ENCODE measurements at regions not wholly inside any gene's neighbourhood (a gene's known extent, or its start where the extent isn't known, plus 50 kb on each side); places are given as distances from the start of the nearest gene placed in this dataset.
"Not testable (repeated sequence)": the region's sequence is repeated elsewhere in the genome, so short reads cannot be mapped to it uniquely, and the experiment has no call there.

DNA sequence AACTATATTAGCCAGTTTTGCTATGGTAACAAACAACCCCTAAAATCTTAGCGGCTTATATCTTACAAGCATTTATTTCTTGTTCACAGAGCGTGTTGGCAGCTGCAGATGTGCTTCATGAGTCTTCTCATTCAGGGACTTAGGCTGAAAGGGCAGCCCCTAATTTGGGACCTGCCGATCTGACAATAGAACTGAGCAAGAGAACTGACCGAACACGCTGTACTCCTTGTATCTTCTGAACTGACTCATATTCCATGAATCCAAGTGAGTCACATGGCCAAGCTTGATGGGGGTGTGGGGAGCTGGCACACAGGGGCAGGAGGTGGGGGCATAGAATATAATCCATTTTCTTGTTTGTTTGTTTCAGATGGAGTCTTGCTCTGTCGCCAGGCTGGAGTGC lies 481.7 kb upstream of the CADM1 start:
- DNase-seq, result no peak

DNA sequence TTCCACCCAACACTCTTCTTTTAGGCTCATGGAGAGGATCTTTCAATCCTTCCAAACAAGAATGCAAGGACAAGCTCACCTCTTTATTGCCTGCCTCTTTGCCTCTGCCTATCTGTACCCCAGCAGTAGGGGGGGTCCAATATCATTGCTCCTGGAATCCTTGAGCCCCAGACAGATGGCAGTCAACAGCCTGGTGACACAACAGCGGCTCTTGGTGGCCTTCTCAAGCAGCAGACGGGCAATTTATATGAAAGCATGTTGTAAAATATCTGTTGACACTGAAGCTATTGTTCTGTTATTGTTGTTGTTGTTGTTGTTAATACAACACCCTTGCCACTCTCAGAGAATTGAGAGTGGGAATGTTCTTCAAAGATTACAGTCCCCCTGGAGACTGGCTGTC lies 480.0 kb upstream of the CADM1 start:
- DNase-seq, result no peak

DNA sequence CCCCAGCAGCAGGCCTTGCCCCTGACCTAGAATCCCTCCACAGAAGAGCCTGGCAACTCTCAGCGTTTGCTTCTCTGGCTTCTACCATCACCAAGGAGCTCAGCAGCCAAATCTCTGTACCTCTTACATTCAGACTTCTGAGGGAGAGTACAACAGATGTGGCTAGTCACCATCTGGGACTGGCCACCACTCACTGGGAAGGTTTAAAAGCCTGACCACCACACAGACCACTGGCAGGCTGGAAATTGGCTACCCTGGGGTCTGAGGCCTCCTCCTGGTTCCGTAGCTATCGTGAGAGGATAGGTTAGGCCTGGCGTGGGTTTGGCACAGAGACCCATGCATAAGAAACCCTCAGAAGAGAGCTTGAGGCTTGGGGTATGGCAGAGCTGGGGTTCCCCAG lies 478.5 kb upstream of the CADM1 start:
- no peak for DNase-seq

DNA sequence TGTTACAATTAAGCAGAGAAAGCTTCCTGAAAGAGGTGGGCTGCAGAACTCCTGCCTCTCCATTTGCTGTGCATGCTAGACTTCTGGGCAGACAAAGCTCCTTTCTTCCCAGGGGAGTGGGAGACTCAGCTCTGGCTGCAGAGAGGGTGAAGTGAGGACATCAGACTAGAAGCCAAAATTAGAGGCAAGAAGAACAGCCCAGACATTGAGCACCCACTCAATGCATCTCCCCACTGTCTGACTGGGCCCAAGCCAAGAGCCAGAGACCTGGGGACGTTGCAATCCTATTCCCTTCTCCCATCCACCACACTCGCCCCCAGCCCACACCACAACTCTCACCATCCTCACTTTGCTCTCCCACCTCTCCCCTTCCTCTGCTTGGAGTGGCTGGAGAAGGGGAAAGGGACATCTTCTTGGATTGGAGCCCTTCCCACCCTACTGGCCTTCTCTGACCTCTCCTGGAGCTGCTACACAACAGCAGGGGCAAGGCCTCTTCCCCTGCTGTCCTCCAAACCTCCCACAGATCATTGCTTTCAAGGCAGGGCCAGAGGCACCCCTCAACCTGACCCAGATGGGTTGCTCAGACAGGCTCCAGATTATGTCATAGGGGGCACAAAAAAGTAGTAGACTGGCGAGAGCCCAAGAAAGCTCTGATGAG lies 477.7 kb upstream of the CADM1 start:
- no peak for DNase-seq

DNA sequence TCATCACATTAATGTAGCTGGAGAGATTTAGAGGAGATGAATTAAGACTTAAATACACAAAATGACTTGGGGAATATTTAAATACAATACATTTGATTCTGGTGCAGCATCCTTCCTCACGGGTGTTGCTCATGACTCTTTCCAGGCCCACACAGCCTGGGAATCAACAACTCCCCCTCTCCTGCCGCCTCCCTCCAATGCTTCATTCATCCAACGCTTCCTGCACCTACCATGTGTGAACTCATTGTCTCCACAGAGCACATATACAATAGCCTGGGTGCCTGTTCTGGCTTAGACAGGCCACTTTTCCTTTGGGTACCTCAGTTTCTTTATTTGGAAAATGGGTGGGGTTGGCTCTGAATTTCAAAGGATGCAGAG lies 476.9 kb upstream of the CADM1 start:
- no peak for DNase-seq

DNA sequence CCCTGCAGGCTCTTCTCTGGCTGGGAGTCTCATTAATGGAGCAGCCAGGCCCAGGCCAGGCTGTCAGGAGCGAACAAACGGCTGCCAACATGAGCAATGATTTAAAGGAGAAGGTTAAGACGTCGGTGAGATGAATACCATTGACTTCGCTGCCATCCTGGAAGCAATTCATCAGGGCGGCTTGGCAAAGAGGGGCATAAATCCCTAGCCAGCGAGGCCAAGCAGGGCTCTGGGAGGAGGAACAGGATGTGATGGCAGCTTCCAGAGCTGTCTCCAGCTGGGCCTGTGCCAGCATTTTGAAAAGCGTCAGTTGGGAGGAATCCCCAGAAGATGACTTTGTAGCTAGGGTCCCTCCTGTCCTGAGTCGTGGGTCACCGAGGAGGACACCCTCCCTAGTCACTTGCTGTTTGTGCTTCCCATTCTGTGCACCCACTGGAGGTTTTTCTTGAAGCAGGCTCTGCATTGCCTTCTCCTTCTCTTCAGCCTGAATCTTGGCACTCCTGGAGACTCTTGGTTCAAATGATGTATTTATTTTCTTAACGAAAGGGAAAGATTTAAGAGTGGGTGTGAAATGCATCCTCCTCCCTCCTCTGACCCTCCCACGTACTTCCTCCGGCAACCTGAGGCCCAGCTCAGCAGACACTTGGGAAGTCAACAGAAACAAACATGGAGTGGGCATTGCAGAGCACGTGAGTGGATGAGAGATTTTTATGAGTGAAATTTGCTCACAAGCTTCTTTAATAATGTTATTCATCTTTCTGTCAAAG lies 476.3 kb upstream of the CADM1 start:
- no peak for DNase-seq

DNA sequence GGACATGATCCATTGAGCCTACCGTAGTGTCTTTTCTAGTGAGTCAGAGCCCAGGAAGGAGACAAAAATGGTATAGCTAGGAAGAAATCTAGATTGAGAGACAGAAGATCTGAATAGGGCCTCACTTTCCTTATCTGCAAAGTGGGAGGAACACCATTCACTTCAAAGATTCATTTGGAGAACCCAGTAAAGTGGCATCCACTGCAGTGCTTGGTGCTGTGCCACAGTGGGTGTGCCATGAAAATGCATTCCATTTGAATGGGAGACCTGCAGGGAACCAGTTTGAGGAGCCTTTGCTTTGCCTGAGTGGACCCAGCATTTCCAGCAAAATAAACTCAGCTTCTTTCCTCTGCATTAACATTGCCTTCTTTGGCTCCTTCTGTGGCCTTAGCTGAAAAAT lies 470.5 kb upstream of the CADM1 start:
- no peak for DNase-seq

DNA sequence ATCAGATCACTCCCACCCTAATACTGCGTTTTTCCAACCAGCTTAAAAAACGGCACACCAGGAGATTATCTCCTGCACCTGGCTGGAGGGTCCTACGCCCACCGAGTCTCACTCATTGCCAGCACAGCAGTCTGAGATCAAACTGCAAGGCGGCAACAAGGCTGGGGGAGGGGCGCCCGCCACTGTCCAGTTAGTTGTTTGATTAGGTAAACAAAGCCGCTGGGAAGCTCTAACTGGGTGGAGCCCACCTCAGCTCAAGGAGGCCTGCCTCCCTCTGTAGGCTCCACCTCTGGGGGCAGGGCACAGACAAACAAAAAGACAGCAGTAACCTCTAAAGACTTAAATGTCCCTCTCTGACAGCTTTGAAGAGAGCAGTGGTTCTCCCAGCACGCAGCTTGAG lies 463.0 kb upstream of the CADM1 start:
- not testable (repeated sequence) for DNase-seq

DNA sequence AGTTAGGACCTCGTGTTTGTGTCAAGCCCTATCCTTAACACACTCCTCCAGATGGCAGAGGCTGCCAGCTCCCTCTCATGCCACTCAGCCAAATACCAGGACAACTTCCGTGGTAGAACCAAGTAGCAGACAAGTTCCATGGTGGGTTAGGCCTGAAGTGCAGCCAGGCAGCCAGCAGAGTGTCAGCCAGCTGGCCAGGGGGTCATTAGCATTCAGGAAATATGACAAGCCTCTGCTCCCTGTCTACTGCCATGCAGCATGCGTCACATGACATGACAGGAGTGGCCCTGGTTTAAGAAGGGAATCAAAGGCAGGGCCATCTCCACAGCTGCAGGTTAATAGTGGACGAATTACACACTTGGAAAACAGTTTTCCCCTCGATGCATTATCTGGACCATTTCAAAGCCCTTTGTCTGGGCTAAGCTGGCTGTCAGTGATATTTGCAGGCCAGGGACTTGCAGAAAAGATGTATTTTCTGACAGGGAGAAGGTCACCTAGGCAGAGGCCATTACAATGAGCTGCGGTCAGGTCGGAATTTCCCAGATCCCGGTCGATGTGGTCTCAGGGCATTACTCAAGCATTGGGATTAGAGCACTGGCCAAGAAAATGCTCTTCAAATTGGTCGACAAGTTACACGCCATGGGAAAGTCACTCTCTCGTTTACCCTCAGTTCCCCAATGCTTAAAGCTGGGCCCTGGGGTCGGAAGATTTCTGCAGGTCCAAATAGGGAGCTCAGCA lies 461.7 kb upstream of the CADM1 start:
- DNase-seq, result no peak

DNA sequence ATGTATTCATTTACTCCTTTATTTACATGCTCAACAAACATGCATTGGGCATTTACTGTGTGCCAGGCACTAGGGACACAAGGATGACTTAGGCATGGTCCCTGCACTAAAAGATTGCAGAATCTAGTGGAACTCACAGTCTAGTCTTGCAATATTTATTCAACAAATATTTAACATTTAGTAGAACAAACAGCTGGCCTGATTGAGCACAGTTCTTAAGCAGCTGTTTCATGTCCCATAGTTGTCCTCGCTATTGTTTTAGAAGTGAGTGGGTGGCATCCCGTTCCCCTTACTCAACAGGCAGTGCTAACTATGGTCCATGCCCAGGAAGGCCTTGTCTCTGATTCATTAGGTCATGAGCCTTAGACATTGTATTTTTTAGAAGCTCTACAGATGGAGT lies 459.9 kb upstream of the CADM1 start:
- DNase-seq, result no peak

DNA sequence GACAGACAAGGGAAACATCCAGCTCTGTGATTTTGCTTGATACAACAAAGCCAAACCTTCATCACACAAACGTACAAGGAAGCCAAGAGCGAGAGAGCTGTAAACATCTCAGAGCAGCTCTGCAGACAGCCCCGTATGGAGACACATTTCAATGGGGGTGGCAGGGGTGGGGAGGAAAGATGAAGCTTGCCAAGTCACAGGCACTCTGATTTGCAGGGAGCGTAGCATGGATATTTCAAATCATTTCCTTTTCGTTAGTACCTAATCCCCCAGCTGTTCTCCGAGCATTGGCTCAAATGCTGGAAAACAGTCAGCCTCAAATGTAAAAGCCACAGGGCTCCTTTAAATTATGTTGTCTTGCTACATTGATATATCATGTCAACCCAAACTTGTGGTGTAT lies 458.9 kb upstream of the CADM1 start:
- DNase-seq, result no peak

DNA sequence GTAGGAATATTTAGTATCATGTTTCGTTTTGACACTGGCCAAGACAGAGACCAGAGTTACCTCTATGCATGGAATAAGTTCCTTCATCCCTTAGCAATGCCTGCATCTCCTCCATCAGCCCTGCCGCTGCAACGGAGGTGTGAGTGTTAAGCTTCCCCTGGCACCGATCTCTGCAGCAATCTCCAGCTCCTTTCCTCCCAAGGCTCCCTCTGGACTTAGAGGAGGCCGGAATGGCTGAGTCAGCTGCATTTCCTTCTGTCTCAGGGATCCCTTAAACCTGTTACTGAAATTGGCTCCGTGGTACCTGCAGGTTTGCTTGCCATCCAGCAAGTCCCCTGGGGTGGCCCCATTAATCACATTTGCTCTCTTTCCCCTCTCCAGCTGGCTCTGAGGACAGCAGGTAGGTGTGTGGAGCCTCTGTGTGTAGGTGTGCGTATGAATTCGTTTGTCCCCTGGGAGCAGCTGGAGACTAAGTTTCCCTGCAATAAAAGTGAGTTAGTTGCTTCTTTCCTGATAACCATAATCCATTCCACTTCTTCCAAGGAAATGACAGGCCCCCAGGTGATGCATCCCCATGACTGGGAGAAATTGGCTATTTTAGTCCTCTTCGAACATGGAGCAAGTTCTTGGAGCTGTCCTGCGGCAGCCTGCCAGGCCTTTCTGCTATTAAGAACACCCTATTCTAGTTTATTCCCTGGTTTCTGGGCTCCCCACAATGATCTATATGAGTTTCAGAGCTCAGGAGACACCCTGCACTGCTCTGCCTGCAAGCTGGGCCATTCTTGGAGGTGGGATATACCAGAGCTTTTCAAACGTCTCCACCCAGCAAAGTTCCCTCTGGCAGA lies 457.2 kb upstream of the CADM1 start:
- DNase-seq, result no peak

DNA sequence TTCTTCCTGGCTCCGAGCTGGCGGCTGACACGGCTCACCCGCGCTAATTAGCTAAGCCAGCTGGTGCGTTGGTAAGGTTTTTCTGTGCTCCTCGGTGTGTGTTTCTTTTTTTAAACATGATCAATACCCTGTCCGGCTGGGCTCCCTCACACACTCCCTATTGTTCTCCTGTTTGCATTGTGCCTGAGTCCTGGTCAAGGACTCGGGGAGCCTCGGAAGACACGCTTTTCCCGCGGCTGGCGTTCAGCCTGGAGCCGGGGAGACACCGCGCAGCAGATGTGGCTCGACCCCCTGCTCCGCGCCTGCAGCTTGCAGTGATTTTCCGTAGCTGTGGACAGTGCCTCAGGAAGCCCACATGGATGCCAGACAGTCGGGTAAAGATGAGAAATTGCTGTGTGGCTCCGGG lies 454.9 kb upstream of the CADM1 start:
- DNase-seq, result no peak

DNA sequence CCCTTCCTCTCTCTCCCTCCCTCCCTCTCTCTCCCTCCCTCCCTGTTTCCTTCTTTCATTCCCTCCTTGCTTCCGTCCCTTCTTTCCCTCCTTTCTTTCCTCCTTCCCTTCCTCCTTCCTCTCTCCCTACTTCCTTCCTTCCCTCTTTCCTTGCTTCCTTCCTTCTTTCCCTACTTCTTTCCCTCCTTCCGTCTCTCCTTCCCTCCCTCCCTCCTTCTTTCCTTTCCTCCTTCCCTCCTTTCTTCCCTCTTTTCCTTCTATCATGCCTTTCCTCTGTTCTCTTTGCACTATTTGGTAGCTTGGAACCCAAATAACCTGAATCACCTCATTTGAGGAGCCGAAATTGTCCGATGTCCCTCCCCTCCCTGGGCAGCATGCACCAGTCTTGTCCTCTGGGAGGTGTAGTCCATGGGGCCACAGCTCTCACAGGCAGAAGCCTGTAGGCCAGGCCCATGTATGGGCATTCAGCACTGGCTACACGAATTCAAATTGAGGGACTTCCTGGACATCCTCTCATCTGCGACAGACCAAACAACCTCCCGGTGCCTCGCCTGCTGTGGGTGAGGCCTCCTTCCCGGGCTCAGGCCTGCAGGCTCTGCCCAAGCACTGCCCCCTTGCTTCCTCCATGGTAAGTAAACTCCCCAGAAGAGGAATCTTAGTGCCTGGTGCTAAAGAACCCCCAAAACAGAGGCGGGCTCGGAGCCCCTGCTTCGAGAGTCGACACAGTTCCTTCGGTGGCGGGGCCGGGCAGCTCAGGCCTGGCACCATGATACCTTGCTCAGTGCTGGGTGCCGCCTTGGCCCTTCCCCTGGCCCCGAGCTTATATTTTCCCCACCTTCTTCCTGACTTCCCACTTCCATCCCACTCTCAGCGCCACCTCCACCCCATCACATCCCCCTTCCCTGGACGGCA lies 454.1 kb upstream of the CADM1 start:
- DNase-seq, result no peak

DNA sequence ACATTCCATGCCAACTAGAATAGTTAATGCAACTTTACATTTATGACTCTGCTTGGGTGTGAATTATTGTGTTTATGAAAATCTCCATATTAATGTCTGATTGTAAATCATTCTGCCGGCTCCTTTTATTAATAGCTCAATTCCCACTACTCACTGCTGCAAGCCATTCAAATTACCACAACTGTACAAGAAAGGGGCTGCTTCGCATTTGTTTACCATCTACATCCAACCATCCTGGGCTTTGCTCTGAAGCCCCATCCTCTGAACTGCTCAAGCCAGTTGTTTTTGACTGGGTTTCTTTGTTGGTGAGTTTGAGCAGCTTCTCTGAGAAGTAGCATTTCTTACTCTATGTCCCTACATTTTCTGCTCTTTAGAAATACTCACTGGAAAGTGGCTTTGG lies 451.6 kb upstream of the CADM1 start:
- no peak for DNase-seq

DNA sequence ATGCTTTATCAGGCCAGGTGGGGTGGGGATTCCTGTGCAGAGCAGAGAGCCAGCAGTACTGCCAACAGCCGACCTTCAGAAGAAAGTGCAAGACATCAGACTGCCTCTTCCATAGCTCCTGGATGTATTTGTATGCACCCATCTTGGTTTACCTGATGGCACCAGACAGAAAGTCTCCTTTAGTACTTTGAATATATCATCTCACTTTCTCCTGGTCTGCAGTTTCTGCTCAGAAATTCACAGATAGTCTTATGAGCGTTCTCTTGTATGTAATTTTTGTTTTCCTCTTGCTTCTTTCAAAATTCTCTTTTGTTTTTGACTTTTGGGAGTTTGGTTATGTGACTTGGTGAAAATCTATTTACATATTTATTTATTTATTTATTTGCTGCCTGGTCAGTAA lies 446.4 kb upstream of the CADM1 start:
- DNase-seq, result no peak

DNA sequence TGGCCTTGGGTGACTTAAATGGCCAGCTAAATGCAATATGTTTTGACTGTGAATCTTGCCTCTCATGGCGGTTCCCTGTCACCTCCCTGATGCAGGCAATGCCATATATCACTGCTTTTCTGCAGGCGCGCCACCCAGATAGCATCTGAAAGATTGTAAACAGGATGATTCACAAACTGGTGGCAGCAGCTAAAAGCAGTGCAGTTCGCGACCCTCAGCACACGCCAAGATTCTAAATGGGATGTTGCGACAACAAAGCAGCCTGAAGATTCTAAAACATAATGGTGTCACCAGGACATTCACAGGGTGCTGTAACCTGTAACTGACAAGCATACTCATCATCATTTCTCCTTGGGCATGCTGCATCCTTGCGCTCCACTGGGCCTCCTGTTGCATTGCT lies 440.4 kb upstream of the CADM1 start:
- no peak for DNase-seq

DNA sequence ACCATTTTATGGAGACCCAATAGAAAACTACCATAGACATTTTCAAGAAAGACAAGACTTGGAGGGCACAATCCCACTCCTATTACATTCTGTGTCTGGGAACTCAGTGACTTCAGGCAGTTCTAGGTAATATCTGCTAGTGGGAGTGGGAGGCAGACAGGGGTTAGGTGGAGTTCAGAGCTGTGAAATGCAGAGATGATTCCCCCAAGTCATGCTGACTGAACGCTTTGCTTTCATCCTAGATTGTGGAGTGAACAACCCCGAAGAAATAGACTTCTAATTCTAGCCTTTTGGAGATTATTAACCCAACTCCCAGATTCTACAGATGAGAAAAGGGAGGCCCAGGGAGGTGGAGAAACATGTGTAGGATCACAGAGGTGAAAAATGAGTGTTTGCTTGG lies 437.8 kb upstream of the CADM1 start:
- no peak for DNase-seq

DNA sequence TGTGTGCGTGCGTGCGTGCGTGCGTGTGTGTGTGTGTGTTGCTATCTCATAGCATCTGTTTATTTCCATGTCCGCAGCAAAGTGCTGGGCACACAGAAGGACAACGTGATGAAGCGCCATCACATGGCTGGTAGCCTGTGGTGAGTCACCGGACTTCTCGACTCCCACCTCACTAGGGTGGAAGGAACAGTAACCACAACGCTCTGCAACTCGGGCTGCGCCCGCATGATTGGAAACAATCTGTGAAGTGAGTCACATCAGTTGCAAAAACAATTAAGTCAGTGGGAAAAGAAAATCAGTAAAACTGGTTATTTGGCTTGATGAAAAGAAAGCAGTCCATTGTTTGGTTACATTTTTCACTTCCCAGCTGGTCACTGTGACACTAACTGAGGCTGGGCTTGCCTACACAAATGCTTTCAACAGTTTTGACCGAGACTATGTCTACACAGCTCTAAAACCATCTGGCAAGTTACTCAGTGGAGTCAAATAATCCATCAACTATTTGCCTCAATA lies 437.3 kb upstream of the CADM1 start:
- DNase-seq, result peak; percentile 8

DNA sequence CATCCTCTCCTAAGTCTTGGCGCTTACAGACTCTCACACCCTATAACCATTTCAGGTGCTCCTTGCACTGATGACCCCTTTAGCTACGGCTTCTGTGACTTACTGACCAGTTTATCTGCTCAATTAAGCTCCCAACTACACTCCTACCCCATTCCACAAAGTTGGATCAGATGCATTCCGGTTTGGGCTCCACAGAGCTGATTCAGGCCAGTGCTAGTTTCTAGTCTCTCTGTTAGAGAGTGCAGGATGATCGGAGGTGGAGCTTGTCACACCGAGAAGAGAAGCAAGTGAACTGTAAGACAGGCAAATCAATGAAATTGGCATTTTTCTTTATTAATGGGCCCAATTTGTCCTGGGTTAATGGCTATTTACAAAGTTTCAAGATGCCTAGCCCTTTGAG lies 436.8 kb upstream of the CADM1 start:
- no peak for DNase-seq

DNA sequence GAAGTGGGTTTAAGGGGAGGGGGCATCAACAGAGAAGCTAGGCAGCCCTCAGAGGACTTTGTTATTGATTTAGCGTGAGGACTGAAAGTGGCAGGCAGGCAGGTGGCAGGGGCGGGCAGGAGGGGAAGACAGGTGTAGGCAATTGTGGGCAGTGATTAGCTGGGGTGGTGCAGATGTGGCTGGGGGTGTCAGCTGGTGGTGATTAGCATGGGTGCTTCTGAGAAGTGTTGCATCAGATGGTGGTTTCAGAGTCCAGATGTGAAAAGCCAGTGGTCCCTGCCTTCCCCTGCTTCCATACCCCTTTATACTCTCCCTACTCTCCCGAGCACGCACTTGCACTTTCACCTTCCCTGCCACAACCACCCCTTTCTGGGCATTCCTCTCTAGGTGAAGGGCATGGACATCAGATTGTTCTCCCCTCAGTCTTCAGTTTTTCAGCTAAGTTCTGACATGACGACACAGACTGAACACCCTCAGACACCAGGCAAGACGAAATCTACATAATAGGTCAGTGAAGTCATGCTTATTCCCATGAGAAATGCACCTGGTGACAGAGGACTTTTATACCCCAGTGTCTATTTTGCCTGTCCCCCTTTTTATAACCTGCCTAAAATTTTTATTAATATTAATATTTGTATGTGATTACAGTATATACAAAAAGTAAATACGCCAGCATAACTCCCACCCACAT lies 435.7 kb upstream of the CADM1 start:
- no peak for DNase-seq

Measured in EL (cell line).